Parathyroid adenoma (tissue), 2 donors: ENCODE measurements at regions not wholly inside any gene's neighbourhood (a gene's known extent, or its start where the extent isn't known, plus 50 kb on each side); places are given as distances from the start of the nearest gene placed in this dataset.

ENCODE experiments used
- H2AFZ ChIP-seq: fragments of 300-600 bp; sonication (generic); one replicate; pipeline ENCODE4 v1.7.0; 2017; ENCODE audit warnings: antibody characterized with exemption, mild to moderate bottlenecking
- H3K27ac ChIP-seq: fragments of 300-600 bp; sonication (generic); one replicate; pipeline ENCODE4 v1.7.0; 2017
- H3K27me3 ChIP-seq: fragments of 300-600 bp; sonication (generic); one replicate; pipeline ENCODE4 v1.7.0; 2017; ENCODE audit warnings: low read length; ENCODE audit not compliant: control insufficient read depth, insufficient read depth
- H3K36me3 ChIP-seq: fragments of 300-600 bp; sonication (generic); one replicate; pipeline ENCODE4 v1.7.0; 2017; ENCODE audit warnings: low read length; ENCODE audit not compliant: control insufficient read depth, insufficient read depth
- H3K4me1 ChIP-seq: fragments of 300-600 bp; sonication (generic); one replicate; pipeline ENCODE4 v1.7.0; 2017; ENCODE audit warnings: control low read depth
- H3K4me2 ChIP-seq: fragments of 300-600 bp; sonication (generic); one replicate; pipeline ENCODE4 v1.7.0; 2017; ENCODE audit warnings: low read length
- H3K4me3 ChIP-seq: fragments of 300-600 bp; sonication (generic); one replicate; pipeline ENCODE4 v1.7.0; 2017; ENCODE audit warnings: low read depth, low read length
- H3K79me2 ChIP-seq: fragments of 300-600 bp; sonication (generic); one replicate; pipeline ENCODE4 v1.7.0; 2017; ENCODE audit warnings: control low read depth
- H3K9ac ChIP-seq: fragments of 300-600 bp; sonication (generic); one replicate; pipeline ENCODE4 v1.7.0; 2017; ENCODE audit warnings: mild to moderate bottlenecking
- H3K9me3 ChIP-seq: fragments of 300-600 bp; sonication (generic); one replicate; pipeline ENCODE4 v1.7.0; 2017; ENCODE audit warnings: low read length; ENCODE audit not compliant: control insufficient read depth
- CTCF ChIP-seq: fragments of 300-600 bp; sonication (generic); IDR thresholded peaks from one replicate; pipeline ENCODE4 v1.7.0; 2017; ENCODE audit warnings: antibody characterized with exemption, mild to moderate bottlenecking
- donor health status: primary hyperparathyroidism.

- H3K4me2 ChIP-seq = no peak overlapping the region
Observed at GRCh38 chr4:58679051-58679450, 1568.9 kb upstream of the IGFBP7 start.

GRCh38 chr4:58669783-58670182 lies 1559.6 kb upstream of the IGFBP7 start:
- Histone ChIP-seq H3K36me3 (no peaks in the 10 kb centered on the region), H3K9ac (no peak overlapping the region), H3K27me3 (no peaks in the 10 kb centered on the region), H3K27ac (no peak overlapping the region), H2AFZ (no peak overlapping the region), H3K9me3 (no peaks in the 10 kb centered on the region), H3K4me3 (no peak overlapping the region), H3K4me1 (no peaks in the 10 kb centered on the region), H3K4me2 (no peak overlapping the region), H3K79me2 (no peaks in the 10 kb centered on the region)
- no peak for TF ChIP-seq CTCF

More at GRCh38 chr4:58679051-58679450, 1568.9 kb upstream of the IGFBP7 start:
- Histone ChIP-seq H3K9ac (no peak overlapping the region), H3K27ac (no peak overlapping the region), H3K36me3 (no peaks in the 10 kb centered on the region), H3K4me3 (no peak overlapping the region), H3K27me3 (no peaks in the 10 kb centered on the region), H3K79me2 (no peaks in the 10 kb centered on the region), H2AFZ (no peak overlapping the region), H3K9me3 (no peaks in the 10 kb centered on the region), H3K4me1 (no peaks in the 10 kb centered on the region)
- no peak for TF ChIP-seq CTCF

- H3K9ac ChIP-seq = no peak overlapping the region
- H3K4me2 ChIP-seq = no peak overlapping the region
- no peak for TF ChIP-seq CTCF
- H3K4me1 ChIP-seq = no peaks in the 10 kb centered on the region
- no peaks in the 10 kb centered on the region for H3K79me2 ChIP-seq
- no peak overlapping the region for H3K27ac ChIP-seq
- H3K36me3 ChIP-seq = no peaks in the 10 kb centered on the region
- no peak overlapping the region for H3K4me3 ChIP-seq
- H3K9me3 ChIP-seq = no peaks in the 10 kb centered on the region
- H3K27me3 ChIP-seq = no peaks in the 10 kb centered on the region
- H2AFZ ChIP-seq = no peak overlapping the region
Observed at GRCh38 chr4:58665649-58666048, 1555.5 kb upstream of the IGFBP7 start.

- no peak overlapping the region for H3K4me2 ChIP-seq
- no peaks in the 10 kb centered on the region for H3K4me1 ChIP-seq
- H3K79me2 ChIP-seq = no peaks in the 10 kb centered on the region
- H3K27me3 ChIP-seq = no peaks in the 10 kb centered on the region
- H2AFZ ChIP-seq = no peak overlapping the region
- no peak overlapping the region for H3K4me3 ChIP-seq
- H3K9ac ChIP-seq = no peak overlapping the region
- H3K9me3 ChIP-seq = no peaks in the 10 kb centered on the region
- no peak overlapping the region for H3K27ac ChIP-seq
- no peaks in the 10 kb centered on the region for H3K36me3 ChIP-seq
- no peak for TF ChIP-seq CTCF
Observed at GRCh38 chr4:58658701-58659100, 1548.5 kb upstream of the IGFBP7 start.

- Histone ChIP-seq H3K4me3 (no peak overlapping the region), H3K9ac (no peak overlapping the region), H3K9me3 (no peaks in the 10 kb centered on the region), H3K4me1 (no peaks in the 10 kb centered on the region), H3K79me2 (no peaks in the 10 kb centered on the region), H3K4me2 (no peak overlapping the region), H3K27ac (no peak overlapping the region), H3K27me3 (no peaks in the 10 kb centered on the region), H2AFZ (no peak overlapping the region), H3K36me3 (no peaks in the 10 kb centered on the region)
- no peak for TF ChIP-seq CTCF
Observed at GRCh38 chr4:58653251-58653650, 1543.1 kb upstream of the IGFBP7 start.
